Brain microvascular endothelial cell (primary cell): ENCODE measurements at regions not wholly inside any gene's neighbourhood (a gene's known extent, or its start where the extent isn't known, plus 50 kb on each side); places are given as distances from the start of the nearest gene placed in this dataset.

ENCODE experiments used
- DNase-seq: peaks from one replicate; pipeline ENCODE4 v3.0.0-alpha.2; 2020
- H3K27ac ChIP-seq: fragments of 250-450 bp; sonication (Bioruptor Pico); 2 replicates; pipeline ENCODE4 v1.5.1; 2020; ENCODE audit warnings: mild to moderate bottlenecking, moderate library complexity
- H3K27me3 ChIP-seq: fragments of 250-450 bp; sonication (Bioruptor Pico); replicated peaks from 2 replicates; pipeline ENCODE4 v1.5.1; 2020; ENCODE audit warnings: mild to moderate bottlenecking
- H3K36me3 ChIP-seq: fragments of 250-450 bp; sonication (Bioruptor Pico); replicated peaks from 2 replicates; pipeline ENCODE4 v1.5.1; 2020; ENCODE audit warnings: mild to moderate bottlenecking
- H3K4me3 ChIP-seq: 2 replicates; pipeline ENCODE4 v1.5.1; 2011; ENCODE audit warnings: low read depth, mild to moderate bottlenecking, control low read depth, low read length, moderate library complexity
- in situ Hi-C: cut with HindIII; loops from 2 replicates; pipeline ENCODE4 v1.10.0; 2017; ENCODE audit warnings: low sequenced_read_pairs, low pct_ligation_motif_present
- TF ChIP-seq, protein P1 (sequence below): IDR thresholded peaks from 2 replicates; pipeline ENCODE4 v1.5.1; 2011; ENCODE audit warnings: low read depth, mild to moderate bottlenecking, moderate library complexity, low read length, control low read depth, inconsistent platforms; ENCODE audit errors: missing control alignments

DNA sequence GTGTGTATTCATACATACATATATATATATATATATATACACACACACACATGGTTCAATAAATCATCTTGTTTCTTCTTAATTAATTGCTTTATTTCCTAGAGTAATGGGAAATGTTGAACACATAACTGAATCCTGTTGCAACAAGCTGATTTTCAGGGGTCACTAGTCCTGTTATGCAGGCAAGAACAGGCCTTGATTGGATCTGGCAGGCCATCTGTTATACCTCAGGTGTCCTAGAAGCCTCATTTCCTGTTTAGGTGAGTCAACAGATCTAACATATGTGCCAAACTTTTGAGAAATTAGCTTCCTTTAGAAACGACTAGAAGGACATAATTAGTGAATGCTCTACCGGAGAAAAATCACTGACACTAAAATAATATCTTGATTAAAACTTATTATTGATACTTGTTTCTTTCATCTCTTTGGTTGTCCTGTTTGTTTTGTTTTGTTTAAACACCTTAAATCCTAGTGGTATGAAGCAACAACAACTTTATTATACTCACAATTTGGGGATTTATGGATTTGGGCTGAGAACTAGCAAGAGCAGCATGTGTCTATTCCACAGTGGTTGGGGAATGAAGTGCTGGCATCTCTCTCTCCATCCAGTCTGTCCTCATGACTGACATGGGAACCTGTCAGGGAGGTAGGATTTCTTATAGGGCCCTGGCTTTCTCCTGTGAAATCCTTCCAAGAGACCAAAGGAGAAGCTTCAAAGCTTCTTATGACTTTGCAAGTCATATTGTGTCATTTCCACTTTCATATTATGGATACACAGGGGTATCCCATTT is 552.6 kb downstream of the NSUN3 start:
- DNase-seq, result no peak
- Histone ChIP-seq H3K27me3 (no peaks in the 10 kb centered on the region), H3K4me3 (no peak overlapping the region), H3K27ac (no peak overlapping the region), H3K36me3 (no peaks in the 10 kb centered on the region)
- TF ChIP-seq, protein P1, sequence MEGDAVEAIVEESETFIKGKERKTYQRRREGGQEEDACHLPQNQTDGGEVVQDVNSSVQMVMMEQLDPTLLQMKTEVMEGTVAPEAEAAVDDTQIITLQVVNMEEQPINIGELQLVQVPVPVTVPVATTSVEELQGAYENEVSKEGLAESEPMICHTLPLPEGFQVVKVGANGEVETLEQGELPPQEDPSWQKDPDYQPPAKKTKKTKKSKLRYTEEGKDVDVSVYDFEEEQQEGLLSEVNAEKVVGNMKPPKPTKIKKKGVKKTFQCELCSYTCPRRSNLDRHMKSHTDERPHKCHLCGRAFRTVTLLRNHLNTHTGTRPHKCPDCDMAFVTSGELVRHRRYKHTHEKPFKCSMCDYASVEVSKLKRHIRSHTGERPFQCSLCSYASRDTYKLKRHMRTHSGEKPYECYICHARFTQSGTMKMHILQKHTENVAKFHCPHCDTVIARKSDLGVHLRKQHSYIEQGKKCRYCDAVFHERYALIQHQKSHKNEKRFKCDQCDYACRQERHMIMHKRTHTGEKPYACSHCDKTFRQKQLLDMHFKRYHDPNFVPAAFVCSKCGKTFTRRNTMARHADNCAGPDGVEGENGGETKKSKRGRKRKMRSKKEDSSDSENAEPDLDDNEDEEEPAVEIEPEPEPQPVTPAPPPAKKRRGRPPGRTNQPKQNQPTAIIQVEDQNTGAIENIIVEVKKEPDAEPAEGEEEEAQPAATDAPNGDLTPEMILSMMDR, result no peak
- in situ Hi-C loops, result no loop called here

DNA sequence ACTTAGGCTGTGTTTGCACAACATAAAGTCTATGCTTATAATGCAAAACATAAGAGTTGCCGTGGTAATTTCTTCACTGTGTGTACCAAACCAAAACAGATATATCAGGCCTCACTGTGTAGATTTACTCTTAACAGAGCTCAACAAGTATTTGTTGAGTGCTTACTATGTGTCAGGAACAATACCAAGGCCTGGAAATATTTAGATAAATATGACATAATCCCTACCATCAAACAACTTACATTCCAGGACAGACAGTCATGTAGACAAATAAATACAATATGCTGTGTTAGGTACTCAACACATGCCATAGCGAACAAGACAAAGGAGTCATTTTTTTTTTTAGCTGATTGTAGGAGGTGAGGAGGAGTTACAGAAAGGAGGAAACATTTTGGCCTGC is 554.0 kb downstream of the NSUN3 start:
- Histone ChIP-seq H3K27me3 (no peaks in the 10 kb centered on the region), H3K36me3 (no peaks in the 10 kb centered on the region), H3K4me3 (no peak overlapping the region), H3K27ac (no peak overlapping the region)
- in situ Hi-C loops, result no loop called here
- TF ChIP-seq, protein P1, result no peak
- no peak for DNase-seq

DNA sequence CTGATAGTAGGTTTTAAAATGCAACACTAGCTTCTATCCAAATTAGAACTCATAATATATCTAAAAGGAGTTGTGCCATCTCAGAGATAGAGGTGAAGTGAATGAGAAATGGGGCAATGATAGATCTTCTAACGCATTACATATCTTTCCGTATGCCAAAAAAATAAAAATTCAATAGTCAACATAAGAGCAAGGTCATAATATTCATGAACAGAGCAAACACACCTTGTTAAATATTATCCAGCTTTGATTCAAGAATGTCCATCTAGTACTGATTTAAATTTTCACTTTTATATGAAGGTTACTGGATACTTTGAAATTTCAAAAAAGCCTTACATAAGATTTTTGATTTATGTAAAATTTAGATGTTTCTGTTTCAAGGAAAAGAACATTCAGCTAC is 554.5 kb downstream of the NSUN3 start:
- no peaks in the 10 kb centered on the region for H3K27me3 ChIP-seq
- no peak for DNase-seq
- TF ChIP-seq, protein P1, result no peak
- in situ Hi-C loops, result no loop called here
- H3K4me3 ChIP-seq, result no peak overlapping the region
- H3K36me3 ChIP-seq, result no peaks in the 10 kb centered on the region
- H3K27ac ChIP-seq, result no peak overlapping the region

DNA sequence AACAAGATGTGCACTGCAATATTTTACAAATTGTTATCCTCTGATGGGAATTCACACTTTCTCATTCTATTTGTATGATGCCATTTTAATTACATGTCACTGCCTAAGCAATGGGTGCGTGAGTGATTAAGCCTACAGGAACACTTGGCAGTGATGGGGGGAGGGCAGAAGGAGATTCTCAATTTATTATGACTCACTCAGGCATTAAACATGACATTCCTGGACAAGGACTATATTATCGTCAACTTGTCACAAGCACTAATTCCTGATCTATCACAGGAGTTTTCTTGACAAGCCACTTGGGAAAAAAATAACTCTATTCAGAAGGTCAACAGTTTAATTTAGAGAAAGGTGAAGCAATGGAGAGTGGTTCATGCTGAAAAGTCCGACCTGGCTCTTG is 556.8 kb downstream of the NSUN3 start:
- Histone ChIP-seq H3K27me3 (no peaks in the 10 kb centered on the region), H3K36me3 (no peaks in the 10 kb centered on the region)
- in situ Hi-C loops, result no loop called here

DNA sequence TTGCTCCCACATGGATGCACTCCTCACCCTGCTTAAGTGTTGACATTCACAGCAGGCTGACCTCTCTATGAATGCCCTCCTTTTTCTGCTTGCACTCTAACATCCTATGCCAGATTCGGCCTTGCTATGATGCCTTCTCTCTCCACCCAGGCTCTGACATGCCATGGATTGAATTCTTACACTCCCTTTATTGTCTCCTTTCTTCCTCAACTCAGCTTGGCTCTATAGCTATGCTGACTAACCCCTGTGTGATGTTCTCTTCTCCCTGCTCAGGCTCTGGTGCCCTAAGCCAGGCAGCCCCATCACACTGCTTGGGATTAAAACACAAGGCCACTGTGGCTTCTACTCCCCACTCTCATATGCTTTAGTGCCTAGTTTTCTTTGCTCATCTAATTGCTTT is 563.7 kb downstream of the NSUN3 start:
- H3K27me3 ChIP-seq, result no peaks in the 10 kb centered on the region
- H3K4me3 ChIP-seq, result no peak overlapping the region
- TF ChIP-seq, protein P1, result no peak
- H3K36me3 ChIP-seq, result no peaks in the 10 kb centered on the region
- in situ Hi-C loops, result no loop called here
- DNase-seq, result no peak
- H3K27ac ChIP-seq, result no peak overlapping the region

More for the DNA sequence above, 556.8 kb downstream of the NSUN3 start:
- Histone ChIP-seq H3K27ac (no peak overlapping the region), H3K4me3 (no peak overlapping the region)
- TF ChIP-seq, protein P1, result no peak
- DNase-seq, result no peak

DNA sequence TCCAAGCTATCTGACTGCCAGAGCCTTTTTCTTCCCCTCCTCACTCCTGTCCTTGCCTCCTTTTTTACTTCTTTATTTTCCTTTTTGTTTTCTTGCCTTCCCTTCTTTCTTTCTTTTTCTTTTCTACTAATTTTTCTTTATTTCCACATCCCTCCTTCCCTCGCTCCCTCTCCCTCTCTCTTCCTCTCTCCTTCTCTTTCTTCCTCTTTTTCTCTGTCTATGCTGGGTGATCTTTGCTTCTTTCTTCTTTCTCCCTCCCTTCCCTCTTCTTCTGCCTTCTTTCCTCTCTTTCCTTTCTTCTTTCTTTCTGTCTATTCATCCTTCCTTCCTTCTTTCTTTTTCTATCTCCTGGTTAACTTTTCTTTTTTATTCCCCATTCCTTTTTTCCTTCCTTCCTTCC is 564.8 kb downstream of the NSUN3 start:
- Histone ChIP-seq H3K4me3 (no peak overlapping the region), H3K27me3 (no peaks in the 10 kb centered on the region), H3K27ac (no peak overlapping the region), H3K36me3 (no peaks in the 10 kb centered on the region)
- in situ Hi-C loops, result no loop called here
- TF ChIP-seq, protein P1, result no peak
- no peak for DNase-seq
